ENCODE measurements at regions not wholly inside any gene's neighbourhood (a gene's known extent, or its start where the extent isn't known, plus 50 kb on each side); places are given as distances from the start of the nearest gene placed in this dataset.

- DNase-seq (ENCODE audit: low read depth in 1 of 2, low spot score in 1 of 2), result no peak
These were observed 76.3 kb downstream of the MRPL14 start for GRCh38 chr6:44050872-44051505.

GRCh38 chr6:44049989-44050871 lies 77.0 kb downstream of the MRPL14 start:
- DNase-seq (ENCODE audit: low read depth in 1 of 2, low spot score in 1 of 2), result no peak

- DNase-seq (ENCODE audit: low read depth in 1 of 2, low spot score in 1 of 2), result no peak
These were observed 77.9 kb downstream of the MRPL14 start for GRCh38 chr6:44049163-44049988.

GRCh38 chr6:44048277-44048676 lies 79.0 kb downstream of the MRPL14 start:
- no peak for DNase-seq (ENCODE audit: low read depth in 1 of 2, low spot score in 1 of 2)

- no peak for DNase-seq (ENCODE audit: low read depth in 1 of 2, low spot score in 1 of 2)
These were observed 79.5 kb downstream of the MRPL14 start for GRCh38 chr6:44047801-44048200.

- no peak for DNase-seq (ENCODE audit: low read depth in 1 of 2, low spot score in 1 of 2)
These were observed 80.1 kb downstream of the MRPL14 start for GRCh38 chr6:44047179-44047546.

GRCh38 chr6:44046516-44047178 lies 80.6 kb downstream of the MRPL14 start:
- no peak for DNase-seq (ENCODE audit: low read depth in 1 of 2, low spot score in 1 of 2)

- no peak for DNase-seq (ENCODE audit: low read depth in 1 of 2, low spot score in 1 of 2)
These were observed 81.6 kb downstream of the MRPL14 start for GRCh38 chr6:44045672-44046015.

GRCh38 chr6:44044940-44045671 lies 82.1 kb downstream of the MRPL14 start:
- no peak for DNase-seq (ENCODE audit: low read depth in 1 of 2, low spot score in 1 of 2)

GRCh38 chr6:44044154-44044539 lies 83.1 kb downstream of the MRPL14 start:
- DNase-seq (ENCODE audit: low read depth in 1 of 2, low spot score in 1 of 2), result no peak

- no peak for DNase-seq (ENCODE audit: low read depth in 1 of 2, low spot score in 1 of 2)
These were observed 83.6 kb downstream of the MRPL14 start for GRCh38 chr6:44043479-44044153.

- DNase-seq (ENCODE audit: low read depth in 1 of 2, low spot score in 1 of 2), result no peak
These were observed 84.2 kb downstream of the MRPL14 start for GRCh38 chr6:44042989-44043478.

GRCh38 chr6:44042261-44042988 lies 84.8 kb downstream of the MRPL14 start:
- DNase-seq (ENCODE audit: low read depth in 1 of 2, low spot score in 1 of 2), result no peak

GRCh38 chr6:44041461-44042260 lies 85.6 kb downstream of the MRPL14 start:
- no peak for DNase-seq (ENCODE audit: low read depth in 1 of 2, low spot score in 1 of 2)

- no peak for DNase-seq (ENCODE audit: low read depth in 1 of 2, low spot score in 1 of 2)
These were observed 86.5 kb downstream of the MRPL14 start for GRCh38 chr6:44040786-44041185.

GRCh38 chr6:44039839-44040350 lies 87.4 kb downstream of the MRPL14 start:
- no peak for DNase-seq (ENCODE audit: low read depth in 1 of 2, low spot score in 1 of 2)

GRCh38 chr6:44039191-44039719 lies 88.0 kb downstream of the MRPL14 start:
- DNase-seq (ENCODE audit: low read depth in 1 of 2, low spot score in 1 of 2), result no peak

GRCh38 chr6:44038543-44039065 lies 88.6 kb downstream of the MRPL14 start:
- DNase-seq (ENCODE audit: low read depth in 1 of 2, low spot score in 1 of 2), result no peak
